ENCODE measurements at regions not wholly inside any gene's neighbourhood (a gene's known extent, or its start where the extent isn't known, plus 50 kb on each side); places are given as distances from the start of the nearest gene placed in this dataset.

DNA sequence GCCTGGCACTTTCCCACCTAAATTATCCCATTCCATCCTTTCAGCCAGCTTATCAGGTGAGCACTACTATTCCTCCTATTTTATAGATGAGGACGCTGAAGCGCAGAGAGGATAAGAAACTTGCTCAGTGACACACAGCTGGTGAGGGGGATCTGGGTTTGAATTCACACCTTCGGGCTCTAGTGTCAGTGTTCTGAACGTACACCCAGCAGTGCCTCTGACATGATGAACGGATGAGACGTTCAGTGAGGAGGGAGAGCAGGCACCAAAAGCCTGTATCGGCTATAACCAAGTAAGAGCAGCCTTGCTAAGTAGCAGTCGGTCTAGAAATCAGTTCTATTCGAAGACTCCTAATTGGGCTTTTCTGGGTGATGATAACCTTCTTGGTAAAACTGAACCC lies 167.0 kb downstream of the ASB1 start:
- no peak overlapping the region for H3K27ac ChIP-seq
- no peaks in the 10 kb centered on the region for H3K9me3 ChIP-seq
- peak in 1 of 2 donors; percentile 58 for DNase-seq (ENCODE audit: extremely low spot score in 2 of 2)
- no peak for TF ChIP-seq POLR2A (IDR thresholded peaks at IDR 0.05)
- TF ChIP-seq, protein P1, sequence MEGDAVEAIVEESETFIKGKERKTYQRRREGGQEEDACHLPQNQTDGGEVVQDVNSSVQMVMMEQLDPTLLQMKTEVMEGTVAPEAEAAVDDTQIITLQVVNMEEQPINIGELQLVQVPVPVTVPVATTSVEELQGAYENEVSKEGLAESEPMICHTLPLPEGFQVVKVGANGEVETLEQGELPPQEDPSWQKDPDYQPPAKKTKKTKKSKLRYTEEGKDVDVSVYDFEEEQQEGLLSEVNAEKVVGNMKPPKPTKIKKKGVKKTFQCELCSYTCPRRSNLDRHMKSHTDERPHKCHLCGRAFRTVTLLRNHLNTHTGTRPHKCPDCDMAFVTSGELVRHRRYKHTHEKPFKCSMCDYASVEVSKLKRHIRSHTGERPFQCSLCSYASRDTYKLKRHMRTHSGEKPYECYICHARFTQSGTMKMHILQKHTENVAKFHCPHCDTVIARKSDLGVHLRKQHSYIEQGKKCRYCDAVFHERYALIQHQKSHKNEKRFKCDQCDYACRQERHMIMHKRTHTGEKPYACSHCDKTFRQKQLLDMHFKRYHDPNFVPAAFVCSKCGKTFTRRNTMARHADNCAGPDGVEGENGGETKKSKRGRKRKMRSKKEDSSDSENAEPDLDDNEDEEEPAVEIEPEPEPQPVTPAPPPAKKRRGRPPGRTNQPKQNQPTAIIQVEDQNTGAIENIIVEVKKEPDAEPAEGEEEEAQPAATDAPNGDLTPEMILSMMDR (IDR thresholded peaks at IDR 0.05): no peak
- TF ChIP-seq POLR2AphosphoS5 (IDR thresholded peaks at IDR 0.05; ENCODE audit: insufficient read depth in 1 of 2, low read depth in 1 of 2): no peak
- H3K4me1 ChIP-seq: peaks cover 27% of the 10 kb centered on the region
- intact Hi-C loops (cut with DNase I): no loop called here
- H3K36me3 ChIP-seq: no peaks in the 10 kb centered on the region
- no peaks in the 10 kb centered on the region for H3K27me3 ChIP-seq
- no peak overlapping the region for H3K4me3 ChIP-seq

DNA sequence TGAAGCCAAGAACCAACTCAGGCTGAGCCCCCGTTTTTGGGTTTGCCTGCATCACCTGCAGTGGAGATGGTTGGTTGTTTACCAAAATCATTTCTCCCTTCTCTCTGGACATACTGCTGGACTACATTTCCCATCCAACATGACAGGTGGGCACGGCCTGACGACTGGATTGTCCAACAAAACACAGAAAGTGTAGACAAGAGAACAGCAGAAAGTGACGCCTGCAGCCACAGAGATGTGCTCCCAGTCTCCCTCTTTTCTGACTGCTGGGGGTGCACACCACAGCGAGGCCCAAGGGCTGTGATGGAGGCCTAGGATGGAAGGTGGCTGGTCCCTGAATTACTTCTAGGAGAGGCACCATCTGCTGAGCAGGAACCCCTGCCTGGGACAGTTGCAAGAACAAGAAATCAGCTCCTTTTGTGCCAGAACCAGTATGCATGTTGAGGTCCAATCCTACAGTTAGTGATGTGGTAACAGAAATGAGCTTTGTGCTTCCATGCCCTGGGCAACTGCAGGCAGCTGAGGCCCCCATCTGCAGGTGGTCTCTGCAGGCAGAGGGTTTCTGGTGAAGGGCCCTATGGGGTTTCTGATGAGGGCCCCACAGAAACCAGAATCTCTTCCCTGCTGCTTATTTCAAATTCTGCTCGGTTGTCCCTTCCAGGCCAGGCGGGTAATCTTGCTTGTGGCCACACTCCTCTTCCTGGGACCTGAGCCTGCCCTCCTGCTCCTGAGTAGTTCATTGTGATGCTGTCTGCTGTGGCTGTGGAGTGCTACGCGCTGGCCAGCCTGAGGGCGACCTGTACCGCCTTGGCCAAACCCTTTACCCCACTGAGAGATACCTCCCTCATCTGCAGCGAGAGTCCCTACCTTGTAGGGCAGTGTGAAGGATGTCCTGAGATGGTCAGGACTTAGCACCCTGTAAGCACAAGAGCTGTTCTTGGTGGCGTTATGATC lies 168.3 kb downstream of the ASB1 start:
- peak overlapping the region; percentile 88 for H3K27ac ChIP-seq
- intact Hi-C loops (cut with DNase I): no loop called here

DNA sequence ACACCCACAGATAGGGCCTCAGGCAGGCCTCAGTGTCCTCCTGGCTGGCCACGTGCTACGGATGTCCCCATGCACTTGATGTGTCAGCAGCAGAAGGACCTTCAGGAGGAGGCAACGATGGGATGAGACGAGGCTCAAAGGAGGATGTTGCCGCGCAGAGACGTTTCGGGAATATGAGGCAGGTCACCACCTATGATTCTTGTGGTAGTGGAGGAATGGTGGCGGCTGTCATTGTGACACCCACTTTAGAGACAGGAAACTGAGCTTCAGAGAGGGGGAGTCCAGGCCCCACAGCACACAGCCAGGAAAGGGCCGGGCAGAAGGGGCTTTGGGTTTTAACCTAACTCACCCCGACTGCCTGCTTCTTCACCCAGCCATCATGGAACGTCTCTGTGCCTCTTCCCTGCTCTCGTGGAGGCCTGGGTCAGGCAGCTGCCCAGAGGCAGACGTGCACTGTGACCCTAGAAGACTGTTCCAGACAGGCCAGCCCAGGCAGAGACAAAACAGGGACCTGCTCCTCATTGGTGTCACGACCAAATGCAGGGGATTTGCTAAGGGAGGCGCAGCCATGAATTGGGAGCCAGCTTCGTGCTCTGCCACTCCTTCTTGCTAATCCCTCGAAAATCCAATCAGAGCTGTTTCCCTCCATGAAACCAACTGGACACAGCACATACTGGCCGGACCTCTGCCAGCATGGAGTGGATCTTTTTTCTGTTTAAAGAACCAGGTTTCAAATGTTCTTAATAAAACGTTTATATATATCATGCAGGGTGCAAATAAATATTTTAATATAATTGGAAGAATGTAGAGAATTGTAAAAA lies 169.2 kb downstream of the ASB1 start:
- Histone ChIP-seq H3K4me3 (no peak overlapping the region), H3K27me3 (no peaks in the 10 kb centered on the region), H3K36me3 (no peaks in the 10 kb centered on the region), H3K9me3 (no peaks in the 10 kb centered on the region), H3K27ac (peak overlapping the region; percentile 88), H3K4me1 (peaks cover 48% of the 10 kb centered on the region)
- intact Hi-C loops (cut with DNase I): no loop called here
- TF ChIP-seq POLR2AphosphoS5 (IDR thresholded peaks at IDR 0.05; ENCODE audit: insufficient read depth in 1 of 2, low read depth in 1 of 2): no peak
- TF ChIP-seq, protein P1 (IDR thresholded peaks at IDR 0.05): no peak
- TF ChIP-seq POLR2A (IDR thresholded peaks at IDR 0.05): no peak
- DNase-seq (ENCODE audit: extremely low spot score in 2 of 2): peak in 1 of 2 donors; percentile 81

More for the DNA sequence above, 168.3 kb downstream of the ASB1 start:
- peak in 1 of 2 donors; percentile 72 for DNase-seq (ENCODE audit: extremely low spot score in 2 of 2)
- Histone ChIP-seq H3K9me3 (no peaks in the 10 kb centered on the region), H3K4me3 (no peak overlapping the region), H3K36me3 (no peaks in the 10 kb centered on the region), H3K4me1 (peaks cover 39% of the 10 kb centered on the region), H3K27me3 (no peaks in the 10 kb centered on the region)
- TF ChIP-seq POLR2A (IDR thresholded peaks at IDR 0.05) (no peak), POLR2AphosphoS5 (IDR thresholded peaks at IDR 0.05; ENCODE audit: insufficient read depth in 1 of 2, low read depth in 1 of 2) (no peak)
- TF ChIP-seq, protein P1 (IDR thresholded peaks at IDR 0.05): no peak

DNA sequence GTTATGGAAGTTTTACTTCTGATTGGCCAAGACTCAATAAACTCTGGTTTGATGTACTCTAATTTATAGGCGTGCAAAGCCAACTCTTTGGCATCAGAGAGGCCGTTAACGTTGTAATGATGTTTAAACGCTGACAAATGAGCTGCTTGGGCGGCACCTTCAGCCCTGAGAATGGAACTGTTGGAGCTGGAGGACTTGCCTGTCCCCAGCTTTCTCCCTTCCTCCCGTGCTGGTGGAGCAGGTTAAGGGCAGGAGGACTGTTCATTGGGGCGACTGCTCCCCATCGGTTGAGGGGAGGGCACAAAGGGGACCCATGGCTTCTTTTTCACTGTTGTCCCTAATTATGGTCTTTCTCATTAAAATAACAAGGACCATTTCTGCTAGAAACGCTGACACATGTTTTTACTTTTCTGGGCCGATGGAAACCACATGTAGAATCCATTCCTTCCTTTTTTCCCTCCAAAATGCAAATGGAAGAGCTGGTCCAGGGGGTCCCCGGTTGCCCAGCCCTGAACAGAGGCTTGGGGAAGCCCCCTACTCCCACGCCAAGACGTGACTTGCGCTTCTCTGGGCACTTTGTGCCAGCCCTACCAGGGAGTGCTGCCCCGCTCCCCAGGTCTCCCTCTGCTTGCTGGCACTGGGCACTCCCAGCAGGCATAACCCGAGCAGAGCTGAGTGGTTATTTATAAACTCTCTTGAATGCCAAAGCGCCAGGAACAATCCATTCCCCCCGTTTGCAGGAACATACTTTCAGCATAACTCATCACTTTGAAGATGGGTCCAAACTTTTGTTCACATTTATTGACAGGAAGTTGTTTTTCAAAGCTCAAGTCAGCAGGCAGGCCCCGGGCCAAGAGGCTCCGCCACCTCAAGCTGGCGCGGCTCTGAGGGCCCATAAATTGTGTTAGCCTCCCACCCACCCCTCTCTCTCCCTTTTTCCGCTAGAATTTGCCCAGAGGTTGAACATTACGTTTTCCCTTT lies 170.1 kb downstream of the ASB1 start:
- H3K4me3 ChIP-seq: no peak overlapping the region
- peak in 1 of 2 donors; percentile 88 for DNase-seq (ENCODE audit: extremely low spot score in 2 of 2)
- H3K27ac ChIP-seq: peak overlapping the region; percentile 88
- TF ChIP-seq, protein P1 (IDR thresholded peaks at IDR 0.05): no peak
- peak; percentile 84 to 95 for TF ChIP-seq POLR2AphosphoS5 (IDR thresholded peaks at IDR 0.05; ENCODE audit: insufficient read depth in 1 of 2, low read depth in 1 of 2)
- intact Hi-C loops (cut with DNase I): no loop called here
- H3K4me1 ChIP-seq: peaks cover 57% of the 10 kb centered on the region
- no peaks in the 10 kb centered on the region for H3K36me3 ChIP-seq
- no peaks in the 10 kb centered on the region for H3K9me3 ChIP-seq
- no peaks in the 10 kb centered on the region for H3K27me3 ChIP-seq

Measured in vagina (tissue), 2 donors.